ENCODE measurements at regions not wholly inside any gene's neighbourhood (a gene's known extent, or its start where the extent isn't known, plus 50 kb on each side); places are given as distances from the start of the nearest gene placed in this dataset.

GRCh38 chr1:10848109-10848684, 51.8 kb upstream of the CASZ1 start:
- Histone ChIP-seq H4K20me1 (ENCODE audit: insufficient read depth, low read length) (no peaks in the 10 kb centered on the region), H3K36me3 (ENCODE audit: insufficient read depth, low read length) (no peaks in the 10 kb centered on the region)
- no peak for ATAC-seq (ENCODE audit: insufficient read depth, low read depth)

DNA sequence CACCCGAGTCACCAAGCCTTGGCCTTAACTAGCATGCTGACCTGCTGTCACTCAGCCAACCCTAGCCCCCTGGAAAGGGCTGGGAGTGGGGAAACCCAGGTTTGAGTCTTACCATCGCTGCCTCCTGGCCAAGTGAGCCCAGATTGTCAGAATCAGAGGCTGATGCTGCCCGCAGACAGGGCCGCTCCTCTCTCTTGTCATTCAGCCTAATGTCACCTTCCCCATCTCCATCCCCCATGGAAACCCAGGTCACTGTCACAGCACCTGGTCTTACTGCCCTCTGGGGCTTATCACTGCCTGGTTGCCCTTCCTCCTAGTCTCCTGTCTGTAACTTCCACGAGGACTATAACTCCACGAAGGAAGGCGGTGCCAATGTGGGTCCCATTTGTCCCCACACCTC, 53.6 kb upstream of the CASZ1 start:
- Histone ChIP-seq H3K4me1 (ENCODE audit: insufficient read depth, low read length) (no peaks in the 10 kb centered on the region), H4K20me1 (ENCODE audit: insufficient read depth, low read length) (no peaks in the 10 kb centered on the region), H2AFZ (ENCODE audit: low read depth, low read length) (no peak overlapping the region), H3K27ac (ENCODE audit: low read length) (no peak overlapping the region), H3K79me2 (ENCODE audit: insufficient read depth, low read length) (no peaks in the 10 kb centered on the region), H3K27me3 (ENCODE audit: insufficient read depth, low read length, poor library complexity) (peaks cover 7% of the 10 kb centered on the region), H3K4me3 (ENCODE audit: low read depth in 1 of 2, low read length in 2 of 2) (no peak overlapping the region), H3K9me3 (ENCODE audit: insufficient read depth, low read length, severe bottlenecking) (no peaks in the 10 kb centered on the region), H3K36me3 (ENCODE audit: insufficient read depth, low read length) (no peaks in the 10 kb centered on the region), H3K9ac (ENCODE audit: low read depth, low read length) (no peak overlapping the region), H3K4me2 (ENCODE audit: insufficient read depth, low read length) (no peak overlapping the region)
- DNase-seq (no peak), ATAC-seq (ENCODE audit: insufficient read depth, low read depth) (no peak)
- TF ChIP-seq EZH2 (IDR thresholded peaks at IDR 0.05; ENCODE audit: borderline replicate concordance, low read depth, low read length, severe bottlenecking) = no peak
- TF ChIP-seq, protein P1, sequence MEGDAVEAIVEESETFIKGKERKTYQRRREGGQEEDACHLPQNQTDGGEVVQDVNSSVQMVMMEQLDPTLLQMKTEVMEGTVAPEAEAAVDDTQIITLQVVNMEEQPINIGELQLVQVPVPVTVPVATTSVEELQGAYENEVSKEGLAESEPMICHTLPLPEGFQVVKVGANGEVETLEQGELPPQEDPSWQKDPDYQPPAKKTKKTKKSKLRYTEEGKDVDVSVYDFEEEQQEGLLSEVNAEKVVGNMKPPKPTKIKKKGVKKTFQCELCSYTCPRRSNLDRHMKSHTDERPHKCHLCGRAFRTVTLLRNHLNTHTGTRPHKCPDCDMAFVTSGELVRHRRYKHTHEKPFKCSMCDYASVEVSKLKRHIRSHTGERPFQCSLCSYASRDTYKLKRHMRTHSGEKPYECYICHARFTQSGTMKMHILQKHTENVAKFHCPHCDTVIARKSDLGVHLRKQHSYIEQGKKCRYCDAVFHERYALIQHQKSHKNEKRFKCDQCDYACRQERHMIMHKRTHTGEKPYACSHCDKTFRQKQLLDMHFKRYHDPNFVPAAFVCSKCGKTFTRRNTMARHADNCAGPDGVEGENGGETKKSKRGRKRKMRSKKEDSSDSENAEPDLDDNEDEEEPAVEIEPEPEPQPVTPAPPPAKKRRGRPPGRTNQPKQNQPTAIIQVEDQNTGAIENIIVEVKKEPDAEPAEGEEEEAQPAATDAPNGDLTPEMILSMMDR (IDR thresholded peaks at IDR 0.05; ENCODE audit: borderline replicate concordance, extremely low read depth, low read length, poor library complexity, severe bottlenecking) = no peak

More at GRCh38 chr1:10848109-10848684, 51.8 kb upstream of the CASZ1 start:
- Histone ChIP-seq H3K27me3 (ENCODE audit: insufficient read depth, low read length, poor library complexity) (peaks cover 7% of the 10 kb centered on the region), H3K4me1 (ENCODE audit: insufficient read depth, low read length) (no peaks in the 10 kb centered on the region), H3K27ac (ENCODE audit: low read length) (no peak overlapping the region), H3K9me3 (ENCODE audit: insufficient read depth, low read length, severe bottlenecking) (peaks cover 3% of the 10 kb centered on the region), H3K9ac (ENCODE audit: low read depth, low read length) (no peak overlapping the region), H3K4me2 (ENCODE audit: insufficient read depth, low read length) (no peak overlapping the region), H2AFZ (ENCODE audit: low read depth, low read length) (no peak overlapping the region), H3K79me2 (ENCODE audit: insufficient read depth, low read length) (no peaks in the 10 kb centered on the region), H3K4me3 (ENCODE audit: low read depth in 1 of 2, low read length in 2 of 2) (no peak overlapping the region)
- TF ChIP-seq, protein P1 (IDR thresholded peaks at IDR 0.05; ENCODE audit: borderline replicate concordance, extremely low read depth, low read length, poor library complexity, severe bottlenecking) = no peak
- no peak for TF ChIP-seq EZH2 (IDR thresholded peaks at IDR 0.05; ENCODE audit: borderline replicate concordance, low read depth, low read length, severe bottlenecking)
- DNase-seq = no peak

DNA sequence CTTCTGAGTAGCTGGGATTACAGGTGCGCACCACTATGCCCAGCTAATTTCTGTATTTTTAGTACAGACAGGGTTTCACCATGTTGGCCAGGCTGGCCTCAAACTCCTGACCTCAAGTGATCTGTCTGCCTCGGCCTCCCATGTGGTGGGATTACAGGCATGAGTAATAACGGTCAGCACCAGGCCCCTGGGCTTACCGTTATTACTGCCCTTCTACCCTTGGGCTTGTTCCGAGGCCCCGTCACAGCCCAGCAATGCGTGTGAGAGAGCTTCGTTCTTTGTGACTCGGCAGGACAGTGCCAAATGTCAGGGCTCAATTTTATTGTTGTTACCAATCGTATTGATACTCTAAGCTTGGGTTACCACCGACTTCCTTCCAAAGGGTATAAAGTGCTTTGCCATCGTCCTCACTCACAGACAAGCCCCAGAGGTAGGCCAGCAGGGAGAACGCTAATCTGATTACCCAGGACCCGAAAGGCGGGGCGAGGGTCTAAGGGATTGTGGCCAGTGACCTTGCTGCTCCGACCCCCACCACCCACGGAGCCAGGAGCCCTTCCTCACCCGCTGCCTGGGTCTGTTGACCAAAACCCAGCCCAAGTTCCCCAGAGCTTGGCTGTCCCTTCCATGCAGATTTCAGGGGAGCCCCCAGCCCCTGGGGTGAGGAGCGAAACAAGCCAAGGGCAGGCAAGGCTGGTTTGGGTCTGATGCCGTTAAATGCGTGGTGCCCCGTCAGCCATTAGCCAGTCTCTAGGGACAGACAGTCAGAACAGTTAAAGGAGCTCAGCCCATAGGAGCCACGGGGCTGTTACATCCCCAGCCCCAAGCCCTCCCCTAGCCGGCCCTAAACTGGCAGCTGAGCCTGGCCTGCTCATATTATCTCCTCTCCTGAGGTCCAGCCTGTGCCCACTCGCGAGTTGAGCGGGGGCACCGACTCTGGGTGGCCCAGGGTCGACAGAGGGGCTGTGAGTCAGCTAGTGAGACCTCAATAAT, 54.9 kb upstream of the CASZ1 start:
- no peak for TF ChIP-seq EZH2 (IDR thresholded peaks at IDR 0.05; ENCODE audit: borderline replicate concordance, low read depth, low read length, severe bottlenecking)
- TF ChIP-seq, protein P1 (IDR thresholded peaks at IDR 0.05; ENCODE audit: borderline replicate concordance, extremely low read depth, low read length, poor library complexity, severe bottlenecking) = no peak
- peaks cover 7% of the 10 kb centered on the region for H3K27me3 ChIP-seq (ENCODE audit: insufficient read depth, low read length, poor library complexity)

More for the DNA sequence above, 54.9 kb upstream of the CASZ1 start:
- H3K9ac ChIP-seq (ENCODE audit: low read depth, low read length) = no peak overlapping the region
- H3K9me3 ChIP-seq (ENCODE audit: insufficient read depth, low read length, severe bottlenecking) = no peaks in the 10 kb centered on the region
- H4K20me1 ChIP-seq (ENCODE audit: insufficient read depth, low read length) = no peaks in the 10 kb centered on the region
- H2AFZ ChIP-seq (ENCODE audit: low read depth, low read length) = no peak overlapping the region
- DNase-seq (no peak), ATAC-seq (ENCODE audit: insufficient read depth, low read depth) (no peak)
- no peak overlapping the region for H3K27ac ChIP-seq (ENCODE audit: low read length)
- no peaks in the 10 kb centered on the region for H3K36me3 ChIP-seq (ENCODE audit: insufficient read depth, low read length)
- H3K79me2 ChIP-seq (ENCODE audit: insufficient read depth, low read length) = no peaks in the 10 kb centered on the region
- H3K4me1 ChIP-seq (ENCODE audit: insufficient read depth, low read length) = no peaks in the 10 kb centered on the region
- no peak overlapping the region for H3K4me3 ChIP-seq (ENCODE audit: low read depth in 1 of 2, low read length in 2 of 2)
- no peak overlapping the region for H3K4me2 ChIP-seq (ENCODE audit: insufficient read depth, low read length)

All from DND-41 (cell line).